ENCODE measurements at regions not wholly inside any gene's neighbourhood (a gene's known extent, or its start where the extent isn't known, plus 50 kb on each side); places are given as distances from the start of the nearest gene placed in this dataset.
A peak's percentile ranks its signal among the peaks of the same experiment; 100 is the strongest.

- no peak for DNase-seq
Measured at GRCh38 chr5:160940725-160941124, 88.7 kb upstream of the ATP10B start.

- no peak for DNase-seq
Measured at GRCh38 chr5:160938532-160938931, 86.5 kb upstream of the ATP10B start.

GRCh38 chr5:160937570-160937969, 85.6 kb upstream of the ATP10B start:
- no peak for DNase-seq

GRCh38 chr5:160935776-160936175, 83.8 kb upstream of the ATP10B start:
- no peak for DNase-seq

- no peak for DNase-seq
Measured at GRCh38 chr5:160931283-160931682, 79.3 kb upstream of the ATP10B start.

GRCh38 chr5:160930406-160930805, 78.4 kb upstream of the ATP10B start:
- no peak for DNase-seq

GRCh38 chr5:160929906-160930305, 77.9 kb upstream of the ATP10B start:
- DNase-seq = no peak

GRCh38 chr5:160929360-160929759, 77.3 kb upstream of the ATP10B start:
- peak; percentile 23 for DNase-seq

GRCh38 chr5:160926428-160926827, 74.4 kb upstream of the ATP10B start:
- DNase-seq = peak; percentile 53

- DNase-seq = no peak
Measured at GRCh38 chr5:160925281-160925680, 73.3 kb upstream of the ATP10B start.

GRCh38 chr5:160923936-160924710, 72.1 kb upstream of the ATP10B start:
- peak; percentile 62 for DNase-seq

- no peak for DNase-seq
Measured at GRCh38 chr5:160923411-160923810, 71.4 kb upstream of the ATP10B start.

GRCh38 chr5:160922311-160922710, 70.3 kb upstream of the ATP10B start:
- no peak for DNase-seq

GRCh38 chr5:160921423-160922285, 69.6 kb upstream of the ATP10B start:
- DNase-seq = no peak

GRCh38 chr5:160919626-160920025, 67.6 kb upstream of the ATP10B start:
- no peak for DNase-seq

GRCh38 chr5:160918386-160918785, 66.4 kb upstream of the ATP10B start:
- DNase-seq = no peak

GRCh38 chr5:160906090-160906489, 54.1 kb upstream of the ATP10B start:
- no peak for DNase-seq

GRCh38 chr5:160905285-160905684, 53.3 kb upstream of the ATP10B start:
- DNase-seq = no peak

GRCh38 chr5:160904591-160904990, 52.6 kb upstream of the ATP10B start:
- DNase-seq = no peak

GRCh38 chr5:160903551-160903950, 51.5 kb upstream of the ATP10B start:
- no peak for DNase-seq

- no peak for DNase-seq
Measured at GRCh38 chr5:160903076-160903475, 51.1 kb upstream of the ATP10B start.
